ENCODE measurements at regions not wholly inside any gene's neighbourhood (a gene's known extent, or its start where the extent isn't known, plus 50 kb on each side); places are given as distances from the start of the nearest gene placed in this dataset.
A peak's percentile ranks its signal among the peaks of the same experiment; 100 is the strongest.

- no peaks in the 10 kb centered on the region for H3K27me3 ChIP-seq
- no peaks in the 10 kb centered on the region for H3K9me3 ChIP-seq
- intact Hi-C loops (cut with DNase I): no loop called here
- H3K27ac ChIP-seq: no peak overlapping the region
- H3K36me3 ChIP-seq: no peaks in the 10 kb centered on the region
- no peaks in the 10 kb centered on the region for H3K4me1 ChIP-seq
- no peak for DNase-seq (ENCODE audit: extremely low spot score in 2 of 2)
- no peak overlapping the region for H3K4me3 ChIP-seq
- TF ChIP-seq CTCF (IDR thresholded peaks at IDR 0.05) (no peak), POLR2A (IDR thresholded peaks at IDR 0.05) (no peak), POLR2AphosphoS5 (IDR thresholded peaks at IDR 0.05; ENCODE audit: insufficient read depth in 1 of 2, low read depth in 1 of 2) (peak in 1 of 2 donors; percentile 74)
These were observed 214.3 kb upstream of the SEMA6A start for GRCh38 chr5:116788851-116789403.

- no peaks in the 10 kb centered on the region for H3K4me1 ChIP-seq
- no peak overlapping the region for H3K27ac ChIP-seq
- no peaks in the 10 kb centered on the region for H3K27me3 ChIP-seq
- H3K9me3 ChIP-seq: no peaks in the 10 kb centered on the region
- H3K4me3 ChIP-seq: no peak overlapping the region
- H3K36me3 ChIP-seq: no peaks in the 10 kb centered on the region
- intact Hi-C loops (cut with DNase I): no loop called here
- TF ChIP-seq POLR2A (IDR thresholded peaks at IDR 0.05) (no peak), CTCF (IDR thresholded peaks at IDR 0.05) (no peak), POLR2AphosphoS5 (IDR thresholded peaks at IDR 0.05; ENCODE audit: insufficient read depth in 1 of 2, low read depth in 1 of 2) (no peak)
- DNase-seq (ENCODE audit: extremely low spot score in 2 of 2): no peak
These were observed 212.9 kb upstream of the SEMA6A start for GRCh38 chr5:116787570-116787969.

GRCh38 chr5:116785106-116785505 is 210.5 kb upstream of the SEMA6A start:
- no peak for DNase-seq (ENCODE audit: extremely low spot score in 2 of 2)
- no peaks in the 10 kb centered on the region for H3K4me1 ChIP-seq
- no peak overlapping the region for H3K4me3 ChIP-seq
- H3K27ac ChIP-seq: no peak overlapping the region
- no peak for TF ChIP-seq POLR2A (IDR thresholded peaks at IDR 0.05)
- no peak for TF ChIP-seq CTCF (IDR thresholded peaks at IDR 0.05)
- no peak for TF ChIP-seq POLR2AphosphoS5 (IDR thresholded peaks at IDR 0.05; ENCODE audit: insufficient read depth in 1 of 2, low read depth in 1 of 2)
- no peaks in the 10 kb centered on the region for H3K36me3 ChIP-seq
- H3K27me3 ChIP-seq: no peaks in the 10 kb centered on the region
- H3K9me3 ChIP-seq: no peaks in the 10 kb centered on the region
- intact Hi-C loops (cut with DNase I): no loop called here

- intact Hi-C loops (cut with DNase I): no loop called here
- no peak overlapping the region for H3K27ac ChIP-seq
- H3K27me3 ChIP-seq: no peaks in the 10 kb centered on the region
- TF ChIP-seq POLR2AphosphoS5 (IDR thresholded peaks at IDR 0.05; ENCODE audit: insufficient read depth in 1 of 2, low read depth in 1 of 2) (no peak), CTCF (IDR thresholded peaks at IDR 0.05) (no peak), POLR2A (IDR thresholded peaks at IDR 0.05) (no peak)
- H3K4me1 ChIP-seq: no peaks in the 10 kb centered on the region
- no peaks in the 10 kb centered on the region for H3K9me3 ChIP-seq
- no peaks in the 10 kb centered on the region for H3K36me3 ChIP-seq
- H3K4me3 ChIP-seq: no peak overlapping the region
- no peak for DNase-seq (ENCODE audit: extremely low spot score in 2 of 2)
These were observed 205.2 kb upstream of the SEMA6A start for GRCh38 chr5:116779846-116780245.

GRCh38 chr5:116778651-116779280 is 204.1 kb upstream of the SEMA6A start:
- no peak for DNase-seq (ENCODE audit: extremely low spot score in 2 of 2)
- TF ChIP-seq CTCF (IDR thresholded peaks at IDR 0.05) (no peak), POLR2AphosphoS5 (IDR thresholded peaks at IDR 0.05; ENCODE audit: insufficient read depth in 1 of 2, low read depth in 1 of 2) (no peak), POLR2A (IDR thresholded peaks at IDR 0.05) (no peak)

More at GRCh38 chr5:116778651-116779280, 204.1 kb upstream of the SEMA6A start:
- intact Hi-C loops (cut with DNase I): no loop called here
- Histone ChIP-seq H3K27me3 (no peaks in the 10 kb centered on the region), H3K36me3 (no peaks in the 10 kb centered on the region), H3K27ac (no peak overlapping the region), H3K4me1 (no peaks in the 10 kb centered on the region), H3K4me3 (no peak overlapping the region), H3K9me3 (no peaks in the 10 kb centered on the region)

All from vagina (tissue), 2 donors.